Middle frontal gyrus (tissue), 1 donor: ENCODE measurements at regions not wholly inside any gene's neighbourhood (a gene's known extent, or its start where the extent isn't known, plus 50 kb on each side); places are given as distances from the start of the nearest gene placed in this dataset.

ENCODE experiments used
- DNase-seq: peaks from one replicate; pipeline ENCODE4 v3.0.0-alpha.2; 2015; ENCODE audit warnings: low spot score; ENCODE audit errors: extremely low spot score

- DNase-seq = no peak
Observed at GRCh38 chr16:86424985-86425384, 85.3 kb upstream of the FOXF1 start.

- DNase-seq = no peak
Observed at GRCh38 chr16:86426063-86426642, 84.2 kb upstream of the FOXF1 start.

GRCh38 chr16:86427433-86427851 lies 82.9 kb upstream of the FOXF1 start:
- no peak for DNase-seq

- no peak for DNase-seq
Observed at GRCh38 chr16:86428729-86429517, 81.4 kb upstream of the FOXF1 start.

- DNase-seq = no peak
Observed at GRCh38 chr16:86429663-86430062, 80.7 kb upstream of the FOXF1 start.

GRCh38 chr16:86430814-86431213 lies 79.5 kb upstream of the FOXF1 start:
- no peak for DNase-seq

GRCh38 chr16:86431540-86431939 lies 78.8 kb upstream of the FOXF1 start:
- DNase-seq = no peak

- no peak for DNase-seq
Observed at GRCh38 chr16:86432048-86432447, 78.3 kb upstream of the FOXF1 start.

- no peak for DNase-seq
Observed at GRCh38 chr16:86432691-86433090, 77.6 kb upstream of the FOXF1 start.

GRCh38 chr16:86436466-86437185 lies 73.7 kb upstream of the FOXF1 start:
- no peak for DNase-seq

GRCh38 chr16:86437348-86437747 lies 73.0 kb upstream of the FOXF1 start:
- DNase-seq = no peak

- no peak for DNase-seq
Observed at GRCh38 chr16:86442703-86443102, 67.6 kb upstream of the FOXF1 start.

- no peak for DNase-seq
Observed at GRCh38 chr16:86443508-86444147, 66.7 kb upstream of the FOXF1 start.

- DNase-seq = no peak
Observed at GRCh38 chr16:86444261-86444660, 66.1 kb upstream of the FOXF1 start.

- DNase-seq = no peak
Observed at GRCh38 chr16:86444661-86445060, 65.7 kb upstream of the FOXF1 start.

GRCh38 chr16:86446279-86446678 lies 64.0 kb upstream of the FOXF1 start:
- DNase-seq = no peak

- DNase-seq = no peak
Observed at GRCh38 chr16:86447228-86447627, 63.1 kb upstream of the FOXF1 start.

GRCh38 chr16:86448306-86448890 lies 61.9 kb upstream of the FOXF1 start:
- no peak for DNase-seq

GRCh38 chr16:86449446-86450095 lies 60.8 kb upstream of the FOXF1 start:
- no peak for DNase-seq

- DNase-seq = no peak
Observed at GRCh38 chr16:86450691-86451090, 59.6 kb upstream of the FOXF1 start.

GRCh38 chr16:86452451-86452850 lies 57.9 kb upstream of the FOXF1 start:
- no peak for DNase-seq
